ENCODE measurements at regions not wholly inside any gene's neighbourhood (a gene's known extent, or its start where the extent isn't known, plus 50 kb on each side); places are given as distances from the start of the nearest gene placed in this dataset.

DNA sequence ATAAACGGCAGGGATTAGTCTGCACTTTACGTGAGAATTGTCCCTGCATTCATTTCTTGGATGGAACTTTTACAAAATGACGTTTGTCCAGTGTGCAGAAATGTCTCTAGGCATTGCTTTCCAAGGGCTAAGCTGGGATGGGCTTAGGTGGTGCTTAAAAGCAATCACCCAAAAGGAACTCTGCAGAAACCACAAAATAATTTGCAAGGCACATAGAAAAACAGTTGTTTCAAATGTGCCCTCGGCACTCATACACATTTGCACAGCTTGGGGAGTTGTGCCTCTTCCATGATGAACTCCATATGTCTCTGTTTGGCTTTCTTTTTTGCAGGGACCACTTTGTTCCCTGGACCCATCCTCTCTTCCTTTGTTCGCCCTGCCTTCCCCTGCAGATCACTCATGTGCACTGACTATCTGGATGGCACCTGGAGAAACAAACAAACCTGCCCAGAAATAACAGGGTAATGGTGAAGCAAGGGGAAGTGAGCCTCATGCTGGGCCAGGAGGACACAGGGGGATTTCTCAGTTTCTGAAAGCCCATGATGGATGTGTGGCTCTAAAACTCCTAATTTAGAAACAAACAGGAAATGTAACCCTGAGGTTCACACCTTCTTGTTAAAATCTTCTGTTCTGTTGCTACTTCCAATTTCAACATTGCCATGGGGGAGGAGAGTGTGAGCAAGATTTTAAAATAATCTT, 150.2 kb downstream of the SNX19 start:
- DNase-seq: no peak
- 43 to 60% (median 49%) methylated on average over 5 of the region's 5 CpGs for WGBS, 5 donors
- intact Hi-C loops (cut with DNase I; ENCODE audit: low total_unique reads): no loop called here
- TF ChIP-seq POLR2AphosphoS5 (IDR thresholded peaks at IDR 0.05) (no peak), POLR2A (IDR thresholded peaks at IDR 0.05) (no peak)
- TF ChIP-seq, protein P1, sequence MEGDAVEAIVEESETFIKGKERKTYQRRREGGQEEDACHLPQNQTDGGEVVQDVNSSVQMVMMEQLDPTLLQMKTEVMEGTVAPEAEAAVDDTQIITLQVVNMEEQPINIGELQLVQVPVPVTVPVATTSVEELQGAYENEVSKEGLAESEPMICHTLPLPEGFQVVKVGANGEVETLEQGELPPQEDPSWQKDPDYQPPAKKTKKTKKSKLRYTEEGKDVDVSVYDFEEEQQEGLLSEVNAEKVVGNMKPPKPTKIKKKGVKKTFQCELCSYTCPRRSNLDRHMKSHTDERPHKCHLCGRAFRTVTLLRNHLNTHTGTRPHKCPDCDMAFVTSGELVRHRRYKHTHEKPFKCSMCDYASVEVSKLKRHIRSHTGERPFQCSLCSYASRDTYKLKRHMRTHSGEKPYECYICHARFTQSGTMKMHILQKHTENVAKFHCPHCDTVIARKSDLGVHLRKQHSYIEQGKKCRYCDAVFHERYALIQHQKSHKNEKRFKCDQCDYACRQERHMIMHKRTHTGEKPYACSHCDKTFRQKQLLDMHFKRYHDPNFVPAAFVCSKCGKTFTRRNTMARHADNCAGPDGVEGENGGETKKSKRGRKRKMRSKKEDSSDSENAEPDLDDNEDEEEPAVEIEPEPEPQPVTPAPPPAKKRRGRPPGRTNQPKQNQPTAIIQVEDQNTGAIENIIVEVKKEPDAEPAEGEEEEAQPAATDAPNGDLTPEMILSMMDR (IDR thresholded peaks at IDR 0.05 in 8 of 11, conservative IDR thresholded peaks at IDR 0.05 in 3 of 11): no peak
- Histone ChIP-seq H3K27me3 (replicated peaks in 1 of 7) (no peaks in the 10 kb centered on the region), H3K4me3 (no peak overlapping the region), H3K36me3 (no peaks in the 10 kb centered on the region), H3K27ac (no peak overlapping the region), H3K9me3 (no peaks in the 10 kb centered on the region), H3K4me1 (peaks cover 0 to 8% (median 0%) of the 10 kb centered on the region in 6 donors)

DNA sequence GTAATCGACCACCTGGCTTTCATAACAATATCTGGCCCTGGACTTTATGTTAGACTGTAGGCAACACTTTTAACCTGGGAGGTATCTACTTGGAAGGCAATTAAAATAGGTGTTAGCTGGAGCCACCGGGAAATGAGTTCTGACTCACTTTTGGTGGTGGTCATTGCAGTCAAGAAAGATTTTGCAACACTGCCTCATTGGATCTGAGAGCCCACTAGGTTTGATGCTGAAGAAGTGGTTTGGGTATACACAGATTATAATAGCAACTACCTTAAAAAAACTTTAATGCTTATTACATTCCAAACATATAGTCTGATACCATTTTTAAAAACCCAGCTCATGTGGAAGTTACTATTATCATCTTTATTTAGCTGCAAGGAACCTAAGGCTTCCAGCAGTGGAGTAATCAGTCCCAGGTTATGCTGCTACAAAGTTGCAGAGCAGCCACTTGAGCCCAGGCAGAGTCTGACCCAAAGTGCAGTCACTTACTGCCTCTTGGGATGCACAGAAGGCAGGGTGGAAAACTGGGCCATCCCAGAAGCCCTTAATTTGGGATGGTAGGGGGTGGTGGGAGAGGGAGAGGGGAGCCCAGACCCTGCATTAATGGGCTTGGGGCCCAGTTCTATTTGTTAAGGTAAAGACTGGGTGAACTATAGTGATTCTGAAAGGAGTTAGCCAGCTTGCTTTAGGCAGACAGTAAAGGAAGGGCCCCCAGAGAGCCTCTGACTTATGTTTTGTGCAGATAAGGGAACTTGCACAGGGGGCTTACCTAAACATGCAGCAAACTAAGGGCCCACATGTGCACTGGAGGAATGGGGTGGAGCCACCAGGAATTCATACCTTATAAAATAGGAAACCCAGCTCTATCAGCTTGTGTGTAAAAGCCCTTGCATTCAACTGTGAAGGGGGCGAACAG, 149.4 kb downstream of the SNX19 start:
- H3K27ac ChIP-seq: no peak overlapping the region
- 43 to 49% (median 45%) methylated on average over 3 of the region's 3 CpGs for WGBS, 5 donors
- intact Hi-C loops (cut with DNase I; ENCODE audit: low total_unique reads): no loop called here
- no peaks in the 10 kb centered on the region for H3K27me3 ChIP-seq (replicated peaks in 1 of 7)
- peaks cover 0 to 8% (median 0%) of the 10 kb centered on the region in 6 donors for H3K4me1 ChIP-seq
- DNase-seq: no peak
- H3K4me3 ChIP-seq: no peak overlapping the region
- TF ChIP-seq, protein P1 (IDR thresholded peaks at IDR 0.05 in 8 of 11, conservative IDR thresholded peaks at IDR 0.05 in 3 of 11): no peak
- TF ChIP-seq POLR2AphosphoS5 (IDR thresholded peaks at IDR 0.05) (no peak), POLR2A (IDR thresholded peaks at IDR 0.05) (no peak)
- H3K36me3 ChIP-seq: no peaks in the 10 kb centered on the region
- H3K9me3 ChIP-seq: no peaks in the 10 kb centered on the region

DNA sequence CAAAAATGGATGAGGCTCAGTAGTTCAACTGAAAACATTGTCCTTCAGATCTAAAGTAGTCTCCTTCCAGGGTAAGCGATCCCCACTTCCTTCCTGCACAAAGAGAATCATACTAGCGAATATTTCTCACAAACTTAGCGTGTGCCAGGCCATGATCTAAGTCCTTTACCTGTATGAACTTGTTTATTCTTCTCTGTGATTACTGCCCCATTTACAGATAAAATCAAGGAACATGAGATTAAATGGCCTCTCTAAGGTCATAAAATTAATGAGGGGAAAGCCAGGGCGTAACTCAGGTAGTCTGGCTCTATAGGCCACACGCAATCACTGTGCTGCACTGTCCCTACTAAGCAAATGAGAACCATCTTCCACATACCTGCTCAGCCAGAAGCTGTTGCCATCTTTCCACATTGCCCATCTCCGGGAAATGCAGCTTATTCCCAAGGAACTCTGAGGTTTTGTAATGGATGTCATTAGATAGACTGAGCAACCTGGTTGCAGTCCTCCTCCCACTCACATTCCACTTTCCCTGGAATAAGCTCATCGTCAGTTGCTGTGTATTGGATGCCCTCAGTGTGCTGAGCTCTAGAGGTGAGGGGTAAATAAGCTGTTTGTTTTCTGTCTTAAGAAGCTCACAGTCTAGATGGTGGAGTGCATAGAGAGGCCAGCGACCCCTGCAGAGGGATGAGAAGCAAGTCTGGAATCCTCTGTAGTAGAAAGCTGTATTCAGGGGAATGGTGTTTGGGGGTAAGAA, 146.3 kb downstream of the SNX19 start:
- Histone ChIP-seq H3K4me1 (peaks cover 0 to 8% (median 2%) of the 10 kb centered on the region in 6 donors), H3K36me3 (no peaks in the 10 kb centered on the region), H3K4me3 (no peak overlapping the region), H3K9me3 (no peaks in the 10 kb centered on the region), H3K27ac (no peak overlapping the region), H3K27me3 (replicated peaks in 1 of 7) (no peaks in the 10 kb centered on the region)
- 79 to 87% (median 84%) methylated on average over 8 of the region's 8 CpGs for WGBS, 5 donors
- TF ChIP-seq POLR2A (IDR thresholded peaks at IDR 0.05) (no peak), POLR2AphosphoS5 (IDR thresholded peaks at IDR 0.05) (no peak)
- TF ChIP-seq, protein P1 (IDR thresholded peaks at IDR 0.05 in 8 of 11, conservative IDR thresholded peaks at IDR 0.05 in 3 of 11): no peak
- intact Hi-C loops (cut with DNase I; ENCODE audit: low total_unique reads): no loop called here
- no peak for DNase-seq

All from spleen (tissue), 11 donors.